Activated T-cell treated with anti-CD3 and anti-CD28 coated beads for 4 hours (primary cell): ENCODE measurements at regions not wholly inside any gene's neighbourhood (a gene's known extent, or its start where the extent isn't known, plus 50 kb on each side); places are given as distances from the start of the nearest gene placed in this dataset.

ENCODE experiments used
- DNase-seq: peaks from one replicate; pipeline ENCODE4 v3.0.0-alpha.2; 2020

GRCh38 chr10:131015271-131015670, 296.2 kb downstream of the TCERG1L start:
- DNase-seq, result no peak

DNA sequence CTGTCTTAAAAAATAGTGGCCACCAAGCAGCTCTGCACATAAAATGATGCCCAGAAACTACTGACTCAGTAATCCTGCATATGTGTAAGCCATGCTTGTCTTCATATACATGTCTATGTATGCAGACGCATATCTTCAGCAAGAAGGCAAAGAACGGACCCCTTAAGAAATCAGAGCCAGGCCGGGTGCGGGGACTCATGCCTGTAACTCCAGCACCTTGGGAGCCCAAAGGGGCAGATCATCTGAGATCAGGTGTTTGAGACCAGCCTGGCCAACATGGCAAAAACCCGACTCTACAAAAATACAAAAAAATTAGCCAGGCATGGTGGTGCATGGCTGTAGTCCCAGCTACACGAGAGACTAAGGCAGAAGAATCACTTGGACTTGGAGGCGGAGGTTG, 295.0 kb downstream of the TCERG1L start:
- no peak for DNase-seq

DNA sequence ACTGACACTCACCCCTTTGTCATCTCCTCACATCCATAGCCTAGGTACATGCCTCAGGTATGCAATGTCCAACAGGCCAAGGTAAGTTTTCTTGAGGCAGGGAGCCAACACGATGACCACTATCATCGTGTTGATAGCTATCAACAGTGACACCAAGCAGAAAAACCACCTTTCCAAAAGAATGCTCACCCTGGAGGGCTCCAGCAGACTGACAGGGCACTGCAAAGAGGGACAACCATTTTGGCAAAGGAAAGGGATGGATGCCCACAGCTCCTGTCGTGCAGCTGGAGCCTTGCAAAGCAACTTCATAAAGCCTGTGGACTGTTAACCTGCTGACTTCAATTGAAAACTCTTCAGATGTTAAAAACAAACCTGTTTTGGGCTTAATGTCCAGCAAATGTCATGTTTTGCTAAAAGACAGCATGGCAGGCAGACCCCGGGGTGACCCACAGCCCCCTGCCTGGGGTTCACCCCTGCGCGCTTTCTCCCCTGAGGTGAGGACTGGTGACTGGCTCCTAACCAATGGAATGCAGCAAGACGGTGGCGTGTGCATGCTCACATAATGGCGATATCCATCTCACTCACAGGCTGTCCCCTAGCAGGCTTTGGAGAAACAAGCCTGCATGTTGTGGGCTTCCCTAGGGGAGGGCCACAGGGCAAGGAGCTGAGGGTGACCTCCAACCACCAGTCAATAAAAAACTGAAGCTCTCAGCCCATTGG, 293.8 kb downstream of the TCERG1L start:
- DNase-seq, result no peak

DNA sequence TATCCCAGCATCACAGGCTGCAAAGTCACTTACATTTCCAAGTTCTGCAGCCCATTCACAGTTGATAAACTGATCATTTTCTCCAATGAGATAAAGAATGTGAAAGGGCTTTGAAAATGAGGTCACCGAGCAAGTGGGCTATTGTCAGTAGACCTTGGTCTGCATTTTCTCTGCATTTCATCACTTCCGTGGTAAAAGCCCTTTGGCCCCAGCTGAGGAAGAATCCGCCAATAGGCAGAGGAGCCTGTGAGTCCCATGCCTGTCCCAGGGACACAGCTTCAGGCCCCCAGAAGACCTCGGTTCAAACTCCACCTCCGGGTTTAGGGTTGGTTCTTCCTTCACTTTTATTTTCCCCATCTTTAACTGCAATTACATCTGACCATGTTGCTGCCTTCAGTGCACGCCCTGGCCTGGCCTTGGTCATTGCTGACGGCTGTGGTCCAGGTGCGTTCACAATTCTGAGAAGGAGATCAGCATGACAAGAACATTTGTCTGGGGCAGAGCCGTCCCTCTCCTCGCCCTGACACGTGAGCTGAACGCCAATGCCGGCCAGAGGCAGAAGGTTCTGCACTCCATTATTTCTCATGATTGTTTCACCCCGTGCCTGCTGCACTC, 292.5 kb downstream of the TCERG1L start:
- no peak for DNase-seq

DNA sequence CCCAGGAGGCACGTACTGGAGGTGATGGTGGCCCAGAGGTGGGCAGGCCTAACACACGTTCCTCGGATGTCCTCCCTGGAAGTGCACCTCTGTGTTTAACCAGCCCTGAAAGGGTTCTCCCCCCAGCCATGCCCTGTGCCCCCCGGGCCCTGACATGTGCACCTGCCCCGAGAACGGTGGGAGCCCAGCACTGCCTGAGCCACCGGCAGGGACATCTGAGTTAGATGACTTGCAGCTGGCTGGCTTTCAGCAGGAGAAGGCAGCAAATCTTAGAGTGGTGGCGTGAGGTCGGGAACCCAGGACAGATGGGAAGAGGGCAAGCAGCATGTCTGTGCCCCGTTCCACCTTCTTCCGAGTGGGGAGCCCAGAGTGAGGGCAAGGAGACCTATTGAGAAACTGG, 291.8 kb downstream of the TCERG1L start:
- DNase-seq, result no peak

DNA sequence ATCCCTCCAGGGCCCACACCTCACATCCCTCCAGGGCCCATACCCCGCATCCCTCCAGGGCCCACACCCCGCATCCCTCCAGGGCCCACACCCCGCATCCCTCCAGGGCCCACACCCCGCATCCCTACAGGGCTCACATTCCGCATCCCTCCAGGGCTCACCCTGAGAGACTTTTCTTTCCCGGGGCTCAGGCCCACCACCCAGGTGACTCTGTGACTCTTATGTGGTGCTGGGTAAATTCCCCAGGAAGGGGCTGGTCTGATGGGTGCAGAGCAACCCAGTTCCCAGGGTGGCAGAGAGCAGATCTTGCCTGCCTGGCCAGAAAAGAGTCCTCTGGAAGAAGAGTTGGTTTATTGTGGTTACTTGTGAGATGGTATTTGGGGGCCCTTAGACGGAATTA, 290.7 kb downstream of the TCERG1L start:
- no peak for DNase-seq

DNA sequence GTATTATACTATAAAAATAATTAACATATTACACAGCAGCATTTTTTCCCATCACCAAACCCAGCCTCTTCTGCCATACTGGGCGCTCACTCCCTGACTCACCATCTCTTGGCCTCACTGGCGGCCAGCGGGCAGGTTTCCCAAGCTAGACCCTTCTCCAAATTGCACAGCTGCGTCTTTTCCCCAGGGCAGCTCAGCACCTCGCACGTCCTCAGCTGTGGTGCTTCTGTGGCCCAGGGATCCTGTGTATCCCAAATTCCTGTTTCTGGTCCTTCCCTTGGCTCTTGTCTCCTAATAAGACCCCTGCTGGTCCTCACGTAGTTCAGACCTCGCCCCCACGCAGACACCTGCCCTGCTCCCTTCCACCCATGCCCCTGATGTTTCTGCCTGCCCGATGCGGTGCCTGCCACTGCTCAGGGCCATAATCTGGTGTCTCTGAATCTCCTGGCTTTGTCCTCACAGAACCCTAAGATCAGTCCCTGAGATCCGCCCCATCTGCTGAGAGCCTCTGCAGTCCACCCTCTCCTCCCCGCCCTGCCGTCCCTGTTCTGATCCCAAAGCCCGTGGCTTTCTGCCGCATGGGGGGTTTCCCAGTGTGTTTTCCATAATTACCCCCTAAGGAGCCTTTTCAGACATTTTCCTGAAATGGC, 290.1 kb downstream of the TCERG1L start:
- no peak for DNase-seq

DNA sequence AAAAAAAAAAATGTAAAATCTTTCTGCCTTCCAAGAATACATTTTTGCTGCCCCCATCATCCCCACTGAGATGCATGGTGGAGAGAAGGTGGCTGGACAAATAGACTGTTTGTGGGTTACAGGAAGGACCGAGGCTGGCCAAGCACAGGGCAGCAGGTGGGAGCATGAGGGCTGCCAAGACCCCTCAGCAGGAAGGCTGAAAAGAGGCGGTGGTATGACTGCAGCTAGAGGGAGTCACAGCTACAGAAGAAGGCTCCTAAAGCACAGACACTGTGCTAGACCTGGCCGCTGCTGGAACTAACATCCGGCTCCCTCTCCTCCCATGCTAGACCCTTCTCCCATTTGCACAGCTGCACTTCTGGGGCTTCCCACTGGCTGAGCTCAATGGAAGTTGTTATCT, 289.6 kb downstream of the TCERG1L start:
- DNase-seq, result no peak

DNA sequence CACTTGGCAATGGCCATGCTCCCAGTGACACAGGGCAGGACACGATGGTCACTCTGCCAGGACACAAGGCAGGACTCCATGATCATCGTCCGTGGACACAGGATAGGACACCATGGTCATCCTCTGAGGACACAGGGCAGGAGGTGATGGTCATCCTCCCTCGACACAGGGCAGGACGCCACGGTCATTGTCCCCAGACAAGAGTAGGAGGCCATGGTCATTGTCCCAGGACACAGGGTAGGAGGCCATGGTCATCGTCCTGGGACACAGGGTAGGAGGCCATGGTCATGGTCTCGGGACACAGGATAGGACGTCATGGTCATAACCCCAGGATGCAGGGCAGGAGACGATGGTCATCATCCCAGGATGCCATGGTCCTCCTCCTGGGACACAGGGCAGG, 289.2 kb downstream of the TCERG1L start:
- DNase-seq, result no peak

- DNase-seq, result no peak
Observed at GRCh38 chr10:131022981-131023380, 288.5 kb downstream of the TCERG1L start.

DNA sequence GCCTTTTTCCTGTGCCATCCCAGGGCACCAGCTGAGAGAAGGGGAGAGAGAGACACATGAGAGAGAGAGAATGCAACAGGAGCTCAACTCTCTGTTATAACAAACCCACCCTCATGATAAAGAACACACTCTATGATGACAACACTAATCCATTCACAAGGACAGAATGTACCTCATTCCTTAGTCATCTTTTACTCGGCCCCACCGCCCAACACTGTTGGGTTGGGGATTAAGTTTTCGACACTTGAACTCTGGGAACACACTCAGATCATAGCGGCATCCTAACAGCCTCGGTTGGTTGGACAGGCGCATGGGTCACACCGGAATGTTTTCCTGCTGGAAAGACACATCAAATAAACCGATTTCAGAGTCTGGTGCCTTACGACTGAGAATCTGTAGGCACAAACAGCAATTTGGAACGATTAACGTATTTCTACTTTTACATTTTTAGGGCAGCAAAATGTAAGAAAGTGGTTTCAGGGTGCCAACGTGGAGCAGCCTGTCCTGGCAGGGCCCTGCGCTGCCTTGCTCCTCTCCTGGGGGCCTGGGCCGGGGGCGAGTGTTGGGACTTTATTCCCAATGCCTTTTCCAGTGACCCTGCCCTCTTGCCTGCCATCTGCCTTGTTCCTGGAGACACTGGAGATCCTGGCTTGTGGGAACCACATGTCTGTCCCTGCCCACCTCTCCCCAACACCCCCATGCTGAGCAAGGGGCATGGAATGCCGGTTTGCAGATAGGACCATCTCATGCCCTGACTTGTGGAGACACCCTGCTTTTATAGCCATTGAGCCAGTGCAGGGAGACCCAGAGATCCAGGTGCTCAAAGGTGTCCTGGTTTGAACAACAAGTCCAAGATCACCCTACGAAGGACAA, 287.0 kb downstream of the TCERG1L start:
- DNase-seq, result no peak

DNA sequence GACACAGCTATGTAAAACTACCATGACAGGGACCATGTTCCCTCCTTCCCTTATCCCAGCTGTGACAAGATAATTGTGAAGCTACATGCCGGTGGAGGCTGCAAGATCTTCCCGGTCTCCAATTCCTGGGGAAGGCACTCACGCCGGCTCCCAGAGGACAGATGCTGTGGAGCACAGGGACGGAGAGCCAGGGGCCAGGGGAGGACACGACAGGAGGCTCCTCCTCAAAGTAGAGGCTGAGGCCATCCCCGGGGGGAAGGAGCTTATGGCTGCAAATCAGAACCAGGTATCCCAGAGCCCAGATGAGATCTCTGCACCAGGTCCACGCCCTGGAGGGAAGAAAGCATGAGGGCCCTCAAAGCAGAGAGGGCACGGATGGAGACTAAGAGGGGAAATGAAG, 286.2 kb downstream of the TCERG1L start:
- no peak for DNase-seq

DNA sequence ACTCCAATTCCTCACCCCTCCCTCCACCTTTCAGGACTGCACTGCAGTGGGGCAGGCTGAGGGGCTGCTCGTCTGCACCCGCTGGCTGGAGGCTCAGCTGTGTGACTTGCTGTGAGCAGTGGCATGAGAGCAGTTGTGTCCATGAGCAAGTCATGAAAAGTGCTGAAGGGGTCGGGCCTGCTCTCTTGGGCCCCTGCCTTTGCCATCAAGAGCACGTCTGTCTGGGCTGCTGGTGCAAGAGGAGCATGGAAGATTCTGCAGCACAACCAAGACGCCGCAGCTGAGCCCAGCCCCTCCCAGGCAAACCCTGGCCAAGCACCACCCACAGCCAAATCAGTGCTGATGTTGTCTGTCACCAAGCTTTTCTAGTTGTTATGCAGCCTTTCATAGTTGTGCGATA, 284.3 kb downstream of the TCERG1L start:
- DNase-seq, result no peak

- no peak for DNase-seq
Observed at GRCh38 chr10:131031346-131031745, 280.2 kb downstream of the TCERG1L start.

- no peak for DNase-seq
Observed at GRCh38 chr10:131032329-131033165, 279.0 kb downstream of the TCERG1L start.

DNA sequence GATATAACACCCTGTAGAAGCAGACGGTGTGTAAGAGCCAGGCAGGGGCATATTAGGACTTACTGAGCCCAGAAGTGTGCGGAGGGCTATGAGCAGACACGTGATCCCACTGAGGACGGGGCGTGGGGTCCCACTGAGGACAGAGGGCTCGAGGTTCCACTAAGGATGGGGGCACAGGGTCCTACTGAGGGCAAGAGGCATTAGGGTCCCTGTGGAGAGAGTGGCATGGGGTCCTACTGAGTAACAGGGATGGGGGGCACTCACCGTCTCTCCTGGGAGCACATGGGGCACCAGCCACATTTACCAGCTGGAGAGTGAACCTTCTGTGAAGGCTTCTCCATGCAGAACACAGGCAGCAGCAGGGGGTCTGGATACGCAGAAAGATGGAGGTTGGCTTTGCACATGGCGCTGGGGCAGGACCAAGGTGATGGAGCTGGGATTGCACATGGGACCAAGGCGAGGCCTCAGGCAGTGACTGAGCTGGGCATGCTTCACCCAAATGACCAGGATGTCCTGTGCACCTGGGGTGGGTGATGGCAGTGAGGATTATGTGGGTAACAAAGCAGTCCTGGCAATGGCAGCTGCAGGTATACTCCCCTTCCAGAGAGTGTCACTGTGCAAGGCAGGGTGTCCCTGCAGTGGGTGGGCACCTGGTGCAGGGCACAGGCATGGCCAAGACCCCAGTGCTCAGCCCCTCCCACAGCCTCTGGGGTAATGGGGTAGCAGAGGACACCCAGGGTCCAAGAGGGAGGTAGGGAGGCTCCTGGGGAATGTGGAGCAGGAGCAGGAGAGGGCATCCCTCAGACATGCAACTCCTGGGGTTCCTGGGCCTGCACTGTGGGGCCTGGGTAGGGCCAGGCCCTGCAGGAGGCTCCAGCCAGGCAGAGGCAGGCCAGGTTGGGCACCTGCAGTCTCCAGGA, 278.1 kb downstream of the TCERG1L start:
- DNase-seq, result no peak

GRCh38 chr10:131034451-131034850, 277.1 kb downstream of the TCERG1L start:
- DNase-seq, result no peak

DNA sequence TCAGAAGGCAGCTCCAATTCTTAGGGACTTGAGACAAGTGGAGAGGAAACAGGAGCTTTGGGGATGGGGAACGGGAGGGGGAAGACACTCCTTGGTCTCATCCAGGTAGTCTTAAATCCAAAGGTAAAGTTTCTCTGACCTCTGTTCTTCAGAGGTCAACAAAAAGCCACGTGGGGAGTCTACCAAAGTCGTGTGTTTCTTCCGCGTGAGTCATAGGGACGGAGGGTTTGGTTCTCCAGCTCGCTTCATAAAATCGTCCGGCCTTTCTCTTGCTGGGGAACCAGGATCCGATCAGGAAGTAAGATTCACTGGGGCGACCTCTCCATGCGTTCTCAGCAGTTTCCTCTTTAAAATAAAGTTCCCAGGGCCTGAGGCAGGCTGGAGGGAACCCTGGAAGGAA, 275.7 kb downstream of the TCERG1L start:
- no peak for DNase-seq

DNA sequence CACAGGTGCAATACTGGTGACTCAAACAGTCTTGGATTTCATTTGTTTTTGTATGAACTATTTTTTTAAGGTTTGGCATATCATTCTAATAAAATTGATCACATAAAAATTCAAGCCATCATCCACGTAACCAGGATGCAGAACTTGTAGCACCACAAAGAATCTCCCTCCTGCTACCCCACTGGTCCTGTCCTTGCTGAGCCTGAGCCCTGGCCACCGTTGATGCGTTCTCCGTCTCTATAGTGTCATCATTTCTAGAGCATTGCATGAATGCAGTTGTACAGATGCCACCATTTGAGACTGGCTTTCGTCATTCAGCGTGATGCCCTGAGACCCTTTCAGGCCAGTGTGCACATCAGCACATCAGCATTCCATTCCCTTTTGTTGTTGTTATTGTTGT, 273.5 kb downstream of the TCERG1L start:
- DNase-seq, result no peak

GRCh38 chr10:131041031-131041430, 270.5 kb downstream of the TCERG1L start:
- DNase-seq, result no peak

DNA sequence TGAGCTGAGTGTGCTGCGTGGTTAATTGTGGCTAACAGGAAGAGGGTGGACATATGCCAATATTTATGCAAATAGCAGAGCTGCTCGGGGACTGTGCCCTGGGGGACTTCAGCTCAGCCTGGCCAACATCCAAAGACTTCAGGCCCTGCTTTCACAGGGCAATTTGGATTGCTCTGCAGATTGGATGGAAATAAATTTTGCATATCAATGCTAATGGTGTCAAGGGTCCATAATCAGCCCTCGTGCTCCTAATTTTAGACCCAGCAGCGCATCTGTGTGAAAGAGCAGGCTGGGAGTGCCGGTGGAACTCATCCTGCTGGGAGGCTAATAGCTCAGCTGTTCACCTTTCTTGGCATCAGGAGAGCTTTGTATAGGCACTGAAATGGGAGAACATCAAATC, 270.1 kb downstream of the TCERG1L start:
- no peak for DNase-seq
